Panc1 (cell line): ENCODE measurements at regions not wholly inside any gene's neighbourhood (a gene's known extent, or its start where the extent isn't known, plus 50 kb on each side); places are given as distances from the start of the nearest gene placed in this dataset.

Source experiments
- CTCF ChIP-seq: fragments of 450-650 bp; IDR thresholded peaks from 2 replicates; pipeline ENCODE4 v1.5.1; 2017; ENCODE audit warnings: mild to moderate bottlenecking
- POLR2AphosphoS5 ChIP-seq: IDR thresholded peaks from 2 replicates; pipeline ENCODE4 v1.6.1; 2012; ENCODE audit warnings: mild to moderate bottlenecking, low read depth, low read length, moderate library complexity
- REST ChIP-seq, 2 experiments: IDR thresholded peaks; 2 replicates each; pipeline ENCODE4 v1.6.1; 2011 to 2012; ENCODE audit warnings: low read depth in 2 of 2, control low read depth in 1 of 2, low read length in 1 of 2, mild to moderate bottlenecking in 1 of 2, moderate library complexity in 1 of 2; ENCODE audit not compliant: insufficient read depth in 1 of 2
- SIN3A ChIP-seq: IDR thresholded peaks from 2 replicates; pipeline ENCODE4 v1.6.1; 2012; ENCODE audit warnings: low read depth, mild to moderate bottlenecking, low read length, moderate library complexity, borderline replicate concordance; ENCODE audit not compliant: insufficient read depth
- TCF7L2 ChIP-seq: IDR thresholded peaks from 2 replicates; pipeline ENCODE4 v1.6.1; 2011; ENCODE audit warnings: mild to moderate bottlenecking, low read depth, low read length, inconsistent platforms

- TF ChIP-seq POLR2AphosphoS5: no peak
- no peak for TF ChIP-seq CTCF
- no peak for TF ChIP-seq REST (IDR thresholded peaks at IDR 0.05; ENCODE audit: insufficient read depth in 1 of 2, low read depth in 2 of 2, low read length in 1 of 2)
- TF ChIP-seq TCF7L2: no peak
- no peak for TF ChIP-seq SIN3A
Measured at GRCh38 chr4:134282680-134283079, 81.1 kb upstream of the PABPC4L start.
